ENCODE measurements at regions not wholly inside any gene's neighbourhood (a gene's known extent, or its start where the extent isn't known, plus 50 kb on each side); places are given as distances from the start of the nearest gene placed in this dataset.

- Histone ChIP-seq H3K9me3 (ENCODE audit: low read length) (no peaks in the 10 kb centered on the region), H4K20me1 (ENCODE audit: insufficient read depth, low read length) (no peaks in the 10 kb centered on the region), H3F3A (ENCODE audit: insufficient read depth, low read length) (no peaks in the 10 kb centered on the region), H3K9ac (ENCODE audit: low read length) (no peak overlapping the region), H2AFZ (ENCODE audit: low read length) (no peak overlapping the region), H3K27ac (ENCODE audit: low read depth, low read length, poor library complexity, severe bottlenecking) (no peak overlapping the region), H3K79me2 (ENCODE audit: insufficient read depth, low read length) (no peaks in the 10 kb centered on the region), H3K4me3 (ENCODE audit: low read depth, low read length, poor library complexity, severe bottlenecking) (no peak overlapping the region), H3K27me3 (ENCODE audit: insufficient read depth, low read length) (peaks cover 8% of the 10 kb centered on the region; the same call in 1 of the 2 replicates), H3K4me2 (ENCODE audit: low read length) (no peak overlapping the region), H3K9me2 (ENCODE audit: low read depth, low read length) (no peaks in the 10 kb centered on the region), H3K4me1 (ENCODE audit: insufficient read depth, low read length, severe bottlenecking) (no peaks in the 10 kb centered on the region), H3K36me3 (ENCODE audit: insufficient read depth, low read length) (no peaks in the 10 kb centered on the region)
- no peak for TF ChIP-seq EZH2 (IDR thresholded peaks at IDR 0.05; ENCODE audit: borderline replicate concordance, low read length)
- TF ChIP-seq CTCF (IDR thresholded peaks at IDR 0.05; ENCODE audit: low read length), result no peak
Observed at GRCh38 chr2:215613888-215614287, 178.0 kb upstream of the FN1 start.

- TF ChIP-seq EZH2 (IDR thresholded peaks at IDR 0.05; ENCODE audit: borderline replicate concordance, low read length) (no peak), CTCF (IDR thresholded peaks at IDR 0.05; ENCODE audit: low read length) (no peak)
- Histone ChIP-seq H3K9me3 (ENCODE audit: low read length) (no peaks in the 10 kb centered on the region), H3K4me3 (ENCODE audit: low read depth, low read length, poor library complexity, severe bottlenecking) (no peak overlapping the region), H3K27me3 (ENCODE audit: insufficient read depth, low read length) (peaks cover 8% of the 10 kb centered on the region; the same call in 1 of the 2 replicates), H3F3A (ENCODE audit: insufficient read depth, low read length) (no peaks in the 10 kb centered on the region), H2AFZ (ENCODE audit: low read length) (no peak overlapping the region), H3K79me2 (ENCODE audit: insufficient read depth, low read length) (no peaks in the 10 kb centered on the region), H3K27ac (ENCODE audit: low read depth, low read length, poor library complexity, severe bottlenecking) (no peak overlapping the region), H3K9me2 (ENCODE audit: low read depth, low read length) (no peaks in the 10 kb centered on the region), H3K9ac (ENCODE audit: low read length) (no peak overlapping the region), H4K20me1 (ENCODE audit: insufficient read depth, low read length) (no peaks in the 10 kb centered on the region), H3K4me1 (ENCODE audit: insufficient read depth, low read length, severe bottlenecking) (no peaks in the 10 kb centered on the region), H3K4me2 (ENCODE audit: low read length) (no peak overlapping the region), H3K36me3 (ENCODE audit: insufficient read depth, low read length) (no peaks in the 10 kb centered on the region)
Observed at GRCh38 chr2:215613280-215613679, 177.4 kb upstream of the FN1 start.

GRCh38 chr2:215612786-215613185 lies 176.9 kb upstream of the FN1 start:
- Histone ChIP-seq H3K27me3 (ENCODE audit: insufficient read depth, low read length) (peaks cover 8% of the 10 kb centered on the region; the same call in 1 of the 2 replicates), H3K4me1 (ENCODE audit: insufficient read depth, low read length, severe bottlenecking) (no peaks in the 10 kb centered on the region), H3K4me2 (ENCODE audit: low read length) (no peak overlapping the region), H3F3A (ENCODE audit: insufficient read depth, low read length) (no peaks in the 10 kb centered on the region), H3K27ac (ENCODE audit: low read depth, low read length, poor library complexity, severe bottlenecking) (no peak overlapping the region), H3K4me3 (ENCODE audit: low read depth, low read length, poor library complexity, severe bottlenecking) (no peak overlapping the region), H2AFZ (ENCODE audit: low read length) (no peak overlapping the region), H3K9me3 (ENCODE audit: low read length) (no peaks in the 10 kb centered on the region), H3K9me2 (ENCODE audit: low read depth, low read length) (no peaks in the 10 kb centered on the region), H3K9ac (ENCODE audit: low read length) (no peak overlapping the region), H4K20me1 (ENCODE audit: insufficient read depth, low read length) (no peaks in the 10 kb centered on the region), H3K79me2 (ENCODE audit: insufficient read depth, low read length) (no peaks in the 10 kb centered on the region), H3K36me3 (ENCODE audit: insufficient read depth, low read length) (no peaks in the 10 kb centered on the region)
- TF ChIP-seq EZH2 (IDR thresholded peaks at IDR 0.05; ENCODE audit: borderline replicate concordance, low read length) (no peak), CTCF (IDR thresholded peaks at IDR 0.05; ENCODE audit: low read length) (no peak)
